NCI-H2081 (cell line): ENCODE measurements at regions not wholly inside any gene's neighbourhood (a gene's known extent, or its start where the extent isn't known, plus 50 kb on each side); places are given as distances from the start of the nearest gene placed in this dataset.

Experiments used
- DNase-seq, 2 experiments: peaks; one replicate each; lab custom pipeline; 2025; lab: John Stamatoyannopoulos, UW

- no peak for DNase-seq
Measured at GRCh38 chr1:240672132-240672811, 60.3 kb upstream of the GREM2 start.

- DNase-seq: no peak
Measured at GRCh38 chr1:240667351-240667750, 55.4 kb upstream of the GREM2 start.

GRCh38 chr1:240666568-240667198 is 54.7 kb upstream of the GREM2 start:
- no peak for DNase-seq

- DNase-seq: no peak
Measured at GRCh38 chr1:240663169-240663879, 51.4 kb upstream of the GREM2 start.
